ENCODE measurements at regions not wholly inside any gene's neighbourhood (a gene's known extent, or its start where the extent isn't known, plus 50 kb on each side); places are given as distances from the start of the nearest gene placed in this dataset.
"Not testable (repeated sequence)": the region's sequence is repeated elsewhere in the genome, so short reads cannot be mapped to it uniquely, and the experiment has no call there.

- H3K36me3 ChIP-seq = no peaks in the 10 kb centered on the region
- TF ChIP-seq, protein P1, sequence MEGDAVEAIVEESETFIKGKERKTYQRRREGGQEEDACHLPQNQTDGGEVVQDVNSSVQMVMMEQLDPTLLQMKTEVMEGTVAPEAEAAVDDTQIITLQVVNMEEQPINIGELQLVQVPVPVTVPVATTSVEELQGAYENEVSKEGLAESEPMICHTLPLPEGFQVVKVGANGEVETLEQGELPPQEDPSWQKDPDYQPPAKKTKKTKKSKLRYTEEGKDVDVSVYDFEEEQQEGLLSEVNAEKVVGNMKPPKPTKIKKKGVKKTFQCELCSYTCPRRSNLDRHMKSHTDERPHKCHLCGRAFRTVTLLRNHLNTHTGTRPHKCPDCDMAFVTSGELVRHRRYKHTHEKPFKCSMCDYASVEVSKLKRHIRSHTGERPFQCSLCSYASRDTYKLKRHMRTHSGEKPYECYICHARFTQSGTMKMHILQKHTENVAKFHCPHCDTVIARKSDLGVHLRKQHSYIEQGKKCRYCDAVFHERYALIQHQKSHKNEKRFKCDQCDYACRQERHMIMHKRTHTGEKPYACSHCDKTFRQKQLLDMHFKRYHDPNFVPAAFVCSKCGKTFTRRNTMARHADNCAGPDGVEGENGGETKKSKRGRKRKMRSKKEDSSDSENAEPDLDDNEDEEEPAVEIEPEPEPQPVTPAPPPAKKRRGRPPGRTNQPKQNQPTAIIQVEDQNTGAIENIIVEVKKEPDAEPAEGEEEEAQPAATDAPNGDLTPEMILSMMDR (IDR thresholded peaks at IDR 0.05) = no peak
- TF ChIP-seq POLR2A (IDR thresholded peaks at IDR 0.05) (no peak), EP300 (IDR thresholded peaks at IDR 0.05) (no peak)
- H3K4me3 ChIP-seq = no peak overlapping the region
- H3K27ac ChIP-seq = no peak overlapping the region
- H3K9me3 ChIP-seq = peaks cover 0 to 5% (median 0%) of the 10 kb centered on the region in 4 donors
- H3K27me3 ChIP-seq = no peaks in the 10 kb centered on the region
- no peak for DNase-seq (ENCODE audit: low spot score in 2 of 2)
- H3K4me1 ChIP-seq = no peaks in the 10 kb centered on the region
Measured at GRCh38 chr11:41816396-41816795, 356.9 kb upstream of the LRRC4C start.

- WGBS, 2 donors = 82 to 87% methylated on average over 2 of the region's 2 CpGs
- not testable (repeated sequence) for H3K36me3 ChIP-seq; H3K27ac ChIP-seq; H3K9me3 ChIP-seq; H3K27me3 ChIP-seq; H3K4me1 ChIP-seq; H3K4me3 ChIP-seq; DNase-seq (ENCODE audit: low spot score in 2 of 2)
Measured at GRCh38 chr11:41824287-41824686, 364.8 kb upstream of the LRRC4C start.

DNA sequence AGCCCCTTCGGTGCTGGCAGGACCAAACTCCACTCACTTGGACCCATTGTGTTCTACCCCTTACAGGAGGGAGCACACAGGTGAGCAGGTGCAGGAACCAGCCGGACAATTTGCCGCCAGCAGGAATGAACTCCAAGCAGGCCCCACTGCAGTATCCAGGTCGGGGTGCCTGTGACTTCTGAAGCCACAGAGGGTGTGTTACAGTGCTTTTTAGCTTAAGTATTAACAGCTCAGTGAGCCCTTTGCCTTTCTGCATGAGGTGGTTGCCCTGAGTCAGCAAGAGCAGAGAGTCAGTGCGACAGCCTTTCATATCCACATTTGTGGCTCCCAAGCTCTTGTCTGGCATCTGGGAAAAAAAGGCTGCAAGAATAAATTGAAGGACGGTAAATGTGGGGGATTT, 366.6 kb upstream of the LRRC4C start:
- Histone ChIP-seq H3K4me1 (no peaks in the 10 kb centered on the region), H3K4me3 (no peak overlapping the region), H3K27me3 (no peaks in the 10 kb centered on the region), H3K27ac (no peak overlapping the region), H3K36me3 (no peaks in the 10 kb centered on the region), H3K9me3 (no peaks in the 10 kb centered on the region)
- 83 to 84% methylated on average over 6 of the region's 6 CpGs for WGBS, 2 donors
- TF ChIP-seq POLR2A (IDR thresholded peaks at IDR 0.05) (no peak), EP300 (IDR thresholded peaks at IDR 0.05) (no peak)
- TF ChIP-seq, protein P1 (IDR thresholded peaks at IDR 0.05) = no peak
- DNase-seq (ENCODE audit: low spot score in 2 of 2) = no peak

- no peaks in the 10 kb centered on the region for H3K27me3 ChIP-seq
- no peaks in the 10 kb centered on the region for H3K4me1 ChIP-seq
- 59 to 74% methylated on average over 2 of the region's 2 CpGs for WGBS, 2 donors
- no peaks in the 10 kb centered on the region for H3K36me3 ChIP-seq
- TF ChIP-seq, protein P1 (IDR thresholded peaks at IDR 0.05) = no peak
- TF ChIP-seq POLR2A (IDR thresholded peaks at IDR 0.05) (no peak), EP300 (IDR thresholded peaks at IDR 0.05) (no peak)
- peaks cover 0 to 4% (median 0%) of the 10 kb centered on the region in 4 donors for H3K9me3 ChIP-seq
- H3K4me3 ChIP-seq = no peak overlapping the region
- H3K27ac ChIP-seq = no peak overlapping the region
- DNase-seq (ENCODE audit: low spot score in 2 of 2) = no peak
Measured at GRCh38 chr11:41836431-41836830, 377.0 kb upstream of the LRRC4C start.

- Histone ChIP-seq H3K36me3 (no peaks in the 10 kb centered on the region), H3K27ac (no peak overlapping the region), H3K4me1 (no peaks in the 10 kb centered on the region), H3K9me3 (peaks cover 0 to 18% (median 2%) of the 10 kb centered on the region in 4 donors), H3K27me3 (no peaks in the 10 kb centered on the region), H3K4me3 (no peak overlapping the region)
- no peak for DNase-seq (ENCODE audit: low spot score in 2 of 2)
- TF ChIP-seq, protein P1 (IDR thresholded peaks at IDR 0.05) = no peak
- no peak for TF ChIP-seq POLR2A (IDR thresholded peaks at IDR 0.05)
- TF ChIP-seq EP300 (IDR thresholded peaks at IDR 0.05) = no peak
- 93 to 97% methylated on average over 8 of the region's 8 CpGs for WGBS, 2 donors
Measured at GRCh38 chr11:41842673-41843072, 383.2 kb upstream of the LRRC4C start.

DNA sequence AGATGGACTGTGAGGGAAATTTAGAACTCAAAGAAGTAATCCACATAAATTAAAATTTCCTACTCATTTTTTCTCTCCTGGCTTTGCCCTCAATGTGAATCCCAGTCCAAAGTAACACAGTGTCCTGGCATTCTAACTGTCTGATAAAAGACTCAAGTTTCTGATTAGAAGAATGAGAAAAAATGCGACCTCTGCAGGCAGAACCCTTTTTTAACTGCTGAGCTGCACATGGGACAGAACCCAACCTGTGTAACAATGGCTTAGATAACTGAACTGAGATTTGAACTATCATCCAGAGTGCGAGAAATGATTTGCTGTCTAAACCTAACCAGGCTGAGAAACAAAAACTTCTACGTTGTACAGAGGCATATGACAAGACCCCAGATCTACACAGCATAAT, 385.6 kb upstream of the LRRC4C start:
- 70 to 79% methylated on average over 3 of the region's 3 CpGs for WGBS, 2 donors
- Histone ChIP-seq H3K4me3 (no peak overlapping the region), H3K4me1 (no peaks in the 10 kb centered on the region), H3K27ac (no peak overlapping the region), H3K36me3 (no peaks in the 10 kb centered on the region), H3K9me3 (peaks cover 0 to 18% (median 0%) of the 10 kb centered on the region in 4 donors), H3K27me3 (no peaks in the 10 kb centered on the region)
- DNase-seq (ENCODE audit: low spot score in 2 of 2) = no peak
- TF ChIP-seq POLR2A (IDR thresholded peaks at IDR 0.05) = no peak
